CD8-positive, alpha-beta memory T cell (primary cell): ENCODE measurements at regions not wholly inside any gene's neighbourhood (a gene's known extent, or its start where the extent isn't known, plus 50 kb on each side); places are given as distances from the start of the nearest gene placed in this dataset.

Experiments
- CTCF ChIA-PET: fragments of 350-600 bp; sonication (Branson Sonifier 250); formaldehyde crosslinking; loops from one replicate; lab custom pipeline; 2021; ENCODE audit warnings: antibody characterized with exemption; lab: Charles Lee
- POLR2A ChIA-PET: fragments of 350-600 bp; sonication (Branson Sonifier 250); formaldehyde crosslinking; loops from one replicate; lab custom pipeline; 2021; ENCODE audit warnings: antibody characterized with exemption; lab: Charles Lee
- DNase-seq, 5 donors: peaks; one replicate each; pipeline versions ENCODE4 v3.0.0 to v3.0.0-alpha.2; 2020 to 2022; ENCODE audit warnings: mixed read lengths in 1 of 5
- H3K27ac ChIP-seq: one replicate; pipeline ENCODE4 v1.7.0; 2013; ENCODE audit warnings: low read depth, mild to moderate bottlenecking, low read length, moderate library complexity
- H3K27me3 ChIP-seq: 2 replicates; pipeline ENCODE4 v1.7.0; 2013; ENCODE audit warnings: low read length, mild to moderate bottlenecking; ENCODE audit not compliant: insufficient read depth, poor library complexity, severe bottlenecking
- H3K36me3 ChIP-seq: 2 replicates; pipeline ENCODE4 v1.7.0; 2013; ENCODE audit warnings: mild to moderate bottlenecking, low read length, moderate library complexity; ENCODE audit not compliant: insufficient read depth
- H3K4me1 ChIP-seq: 2 replicates; pipeline ENCODE4 v1.7.0; 2013; ENCODE audit warnings: mild to moderate bottlenecking, low read length, moderate library complexity; ENCODE audit not compliant: insufficient read depth
- H3K4me3 ChIP-seq: 2 replicates; pipeline ENCODE4 v1.7.0; 2013; ENCODE audit warnings: mild to moderate bottlenecking, low read length
- H3K9me3 ChIP-seq: 2 replicates; pipeline ENCODE4 v1.7.0; 2013; ENCODE audit warnings: mild to moderate bottlenecking, low read length
- H3K27ac Mint-ChIP-seq, 8 donors: one replicate each; pipeline ENCODE4 v1.8.0; 2020 to 2021; ENCODE audit warnings: mixed read lengths in 8 of 8, mild to moderate bottlenecking in 6 of 8, inconsistent platforms in 3 of 8, moderate library complexity in 3 of 8
- H3K27me3 Mint-ChIP-seq, 2 donors: one replicate each; pipeline ENCODE4 v1.8.0; 2020 to 2021; ENCODE audit warnings: mixed read lengths in 2 of 2, mild to moderate bottlenecking in 1 of 2, moderate library complexity in 1 of 2
- H3K36me3 Mint-ChIP-seq, 3 donors: one replicate each; pipeline ENCODE4 v1.8.0; 2020 to 2021; ENCODE audit warnings: mixed read lengths in 3 of 3, inconsistent platforms in 1 of 3, mild to moderate bottlenecking in 1 of 3
- H3K4me1 Mint-ChIP-seq, 3 donors: one replicate each; pipeline ENCODE4 v1.8.0; 2020 to 2021; ENCODE audit warnings: mixed read lengths in 3 of 3, inconsistent platforms in 1 of 3, mild to moderate bottlenecking in 1 of 3
- H3K4me3 Mint-ChIP-seq, 7 donors: one replicate each; pipeline ENCODE4 v1.8.0; 2020 to 2021; ENCODE audit warnings: mixed read lengths in 7 of 7, mild to moderate bottlenecking in 6 of 7, moderate library complexity in 4 of 7, inconsistent platforms in 2 of 7
- H3K9me3 Mint-ChIP-seq, 5 donors: one replicate each; pipeline ENCODE4 v1.8.0; 2020 to 2022; ENCODE audit warnings: mixed read lengths in 5 of 5, mild to moderate bottlenecking in 3 of 5, moderate library complexity in 2 of 5, inconsistent platforms in 1 of 5

- H3K4me1 ChIP-seq: no peaks in the 10 kb centered on the region
- CTCF ChIA-PET: no interaction called here
- no peaks in the 10 kb centered on the region for H3K9me3 Mint-ChIP-seq
These were observed 498.1 kb upstream of the RGMA start for GRCh38 chr15:93587059-93587521.

GRCh38 chr15:93585012-93585411 is 496.0 kb upstream of the RGMA start:
- H3K9me3 Mint-ChIP-seq: peaks cover 0 to 1% (median 0%) of the 10 kb centered on the region in 5 donors
- Histone ChIP-seq H3K27ac (no peak overlapping the region), H3K36me3 (no peaks in the 10 kb centered on the region), H3K27me3 (no peaks in the 10 kb centered on the region), H3K9me3 (no peaks in the 10 kb centered on the region), H3K4me1 (no peaks in the 10 kb centered on the region), H3K4me3 (no peak overlapping the region)
- no peaks in the 10 kb centered on the region for H3K4me1 Mint-ChIP-seq
- POLR2A ChIA-PET: no interaction called here
- peaks cover 18 to 23% of the 10 kb centered on the region in 2 donors for H3K27me3 Mint-ChIP-seq
- DNase-seq: no peak
- no peaks in the 10 kb centered on the region for H3K36me3 Mint-ChIP-seq
- H3K27ac Mint-ChIP-seq: no peak overlapping the region
- CTCF ChIA-PET: no interaction called here
- H3K4me3 Mint-ChIP-seq: no peak overlapping the region

More at GRCh38 chr15:93587059-93587521, 498.1 kb upstream of the RGMA start:
- no peak for DNase-seq
- no peaks in the 10 kb centered on the region for H3K27me3 ChIP-seq
- no peaks in the 10 kb centered on the region for H3K9me3 ChIP-seq
- Mint-ChIP-seq H3K27me3 (peaks cover 23 to 26% of the 10 kb centered on the region in 2 donors), H3K36me3 (no peaks in the 10 kb centered on the region), H3K27ac (no peak overlapping the region), H3K4me3 (no peak overlapping the region), H3K4me1 (no peaks in the 10 kb centered on the region)
- H3K36me3 ChIP-seq: no peaks in the 10 kb centered on the region
- H3K27ac ChIP-seq: no peak overlapping the region
- H3K4me3 ChIP-seq: no peak overlapping the region
- POLR2A ChIA-PET: no interaction called here

- DNase-seq: no peak
- H3K9me3 ChIP-seq: peaks cover 2% of the 10 kb centered on the region
- no peak overlapping the region for H3K4me3 ChIP-seq
- no peaks in the 10 kb centered on the region for H3K36me3 Mint-ChIP-seq
- H3K9me3 Mint-ChIP-seq: peaks cover 4 to 6% (median 5%) of the 10 kb centered on the region in 5 donors
- peaks cover 8 to 19% of the 10 kb centered on the region in 2 donors for H3K27me3 Mint-ChIP-seq
- H3K4me3 Mint-ChIP-seq: no peak overlapping the region
- POLR2A ChIA-PET: no interaction called here
- H3K4me1 Mint-ChIP-seq: no peaks in the 10 kb centered on the region
- H3K27ac Mint-ChIP-seq: no peak overlapping the region
- H3K4me1 ChIP-seq: no peaks in the 10 kb centered on the region
- H3K27ac ChIP-seq: no peak overlapping the region
- CTCF ChIA-PET: no interaction called here
- no peaks in the 10 kb centered on the region for H3K36me3 ChIP-seq
- no peaks in the 10 kb centered on the region for H3K27me3 ChIP-seq
These were observed 495.0 kb upstream of the RGMA start for GRCh38 chr15:93583968-93584367.

GRCh38 chr15:93583552-93583951 is 494.5 kb upstream of the RGMA start:
- POLR2A ChIA-PET: no interaction called here
- no peak overlapping the region for H3K4me3 ChIP-seq
- no peak for DNase-seq
- no peaks in the 10 kb centered on the region for H3K27me3 ChIP-seq
- CTCF ChIA-PET: no interaction called here
- no peak overlapping the region for H3K27ac ChIP-seq
- H3K36me3 ChIP-seq: no peaks in the 10 kb centered on the region
- Mint-ChIP-seq H3K4me3 (no peak overlapping the region), H3K36me3 (no peaks in the 10 kb centered on the region), H3K27me3 (peaks cover 3 to 19% of the 10 kb centered on the region in 2 donors), H3K9me3 (peaks cover 4 to 10% (median 5%) of the 10 kb centered on the region in 5 donors), H3K4me1 (no peaks in the 10 kb centered on the region), H3K27ac (no peak overlapping the region)
- H3K4me1 ChIP-seq: no peaks in the 10 kb centered on the region
- peaks cover 4% of the 10 kb centered on the region for H3K9me3 ChIP-seq

- H3K27me3 Mint-ChIP-seq: peaks cover 8 to 18% of the 10 kb centered on the region in 2 donors
- no peaks in the 10 kb centered on the region for H3K9me3 Mint-ChIP-seq
- POLR2A ChIA-PET: no interaction called here
- H3K4me3 ChIP-seq: no peak overlapping the region
- no peaks in the 10 kb centered on the region for H3K36me3 ChIP-seq
- CTCF ChIA-PET: no interaction called here
- DNase-seq: no peak
- no peak overlapping the region for H3K27ac ChIP-seq
- no peaks in the 10 kb centered on the region for H3K9me3 ChIP-seq
- no peaks in the 10 kb centered on the region for H3K4me1 Mint-ChIP-seq
- H3K36me3 Mint-ChIP-seq: no peaks in the 10 kb centered on the region
- H3K4me3 Mint-ChIP-seq: no peak overlapping the region
- H3K4me1 ChIP-seq: no peaks in the 10 kb centered on the region
- H3K27ac Mint-ChIP-seq: no peak overlapping the region
- H3K27me3 ChIP-seq: no peaks in the 10 kb centered on the region
These were observed 481.5 kb upstream of the RGMA start for GRCh38 chr15:93570527-93570926.

- CTCF ChIA-PET: no interaction called here
- no peaks in the 10 kb centered on the region for H3K9me3 Mint-ChIP-seq
- H3K36me3 Mint-ChIP-seq: no peaks in the 10 kb centered on the region
These were observed 477.8 kb upstream of the RGMA start for GRCh38 chr15:93566762-93567161.

GRCh38 chr15:93565201-93565600 is 476.2 kb upstream of the RGMA start:
- H3K36me3 ChIP-seq: no peaks in the 10 kb centered on the region
- ChIA-PET CTCF (no interaction called here), POLR2A (no interaction called here)
- H3K4me1 ChIP-seq: no peaks in the 10 kb centered on the region
- DNase-seq: no peak
- Mint-ChIP-seq H3K9me3 (no peaks in the 10 kb centered on the region), H3K27ac (no peak overlapping the region), H3K4me1 (no peaks in the 10 kb centered on the region), H3K36me3 (no peaks in the 10 kb centered on the region), H3K4me3 (no peak overlapping the region), H3K27me3 (peaks cover 0 to 3% of the 10 kb centered on the region in 2 donors)
- no peaks in the 10 kb centered on the region for H3K27me3 ChIP-seq
- no peak overlapping the region for H3K4me3 ChIP-seq
- no peaks in the 10 kb centered on the region for H3K9me3 ChIP-seq
- no peak overlapping the region for H3K27ac ChIP-seq

More at GRCh38 chr15:93566762-93567161, 477.8 kb upstream of the RGMA start:
- no peaks in the 10 kb centered on the region for H3K4me1 Mint-ChIP-seq
- no peak overlapping the region for H3K4me3 Mint-ChIP-seq
- Histone ChIP-seq H3K4me1 (no peaks in the 10 kb centered on the region), H3K9me3 (no peaks in the 10 kb centered on the region), H3K4me3 (no peak overlapping the region), H3K27ac (no peak overlapping the region), H3K36me3 (no peaks in the 10 kb centered on the region), H3K27me3 (no peaks in the 10 kb centered on the region)
- H3K27me3 Mint-ChIP-seq: peaks cover 6 to 7% of the 10 kb centered on the region in 2 donors
- no peak overlapping the region for H3K27ac Mint-ChIP-seq
- no peak for DNase-seq
- POLR2A ChIA-PET: no interaction called here

- H3K4me3 Mint-ChIP-seq: no peak overlapping the region
- peaks cover 10 to 15% of the 10 kb centered on the region in 2 donors for H3K27me3 Mint-ChIP-seq
- no peak overlapping the region for H3K4me3 ChIP-seq
- H3K36me3 ChIP-seq: no peaks in the 10 kb centered on the region
- no peak for DNase-seq
- no peaks in the 10 kb centered on the region for H3K4me1 Mint-ChIP-seq
- H3K9me3 ChIP-seq: no peaks in the 10 kb centered on the region
- no peaks in the 10 kb centered on the region for H3K9me3 Mint-ChIP-seq
- H3K27me3 ChIP-seq: no peaks in the 10 kb centered on the region
- POLR2A ChIA-PET: no interaction called here
- H3K4me1 ChIP-seq: no peaks in the 10 kb centered on the region
- no peaks in the 10 kb centered on the region for H3K36me3 Mint-ChIP-seq
- CTCF ChIA-PET: no interaction called here
- no peak overlapping the region for H3K27ac Mint-ChIP-seq
- H3K27ac ChIP-seq: no peak overlapping the region
These were observed 474.2 kb upstream of the RGMA start for GRCh38 chr15:93563218-93563617.
